Suprapubic skin (tissue), 4 donors: ENCODE measurements at regions not wholly inside any gene's neighbourhood (a gene's known extent, or its start where the extent isn't known, plus 50 kb on each side); places are given as distances from the start of the nearest gene placed in this dataset.
"Not testable (repeated sequence)": the region's sequence is repeated elsewhere in the genome, so short reads cannot be mapped to it uniquely, and the experiment has no call there.

Experiments
- DNase-seq, 2 donors: peaks; one replicate each; pipeline ENCODE4 v3.0.0-alpha.2; 2019; ENCODE audit warnings: low spot score in 2 of 2
- H3K27ac ChIP-seq: fragments of 200-600 bp; sonication (generic); one replicate; pipeline ENCODE4 v1.5.1; 2019
- H3K27me3 ChIP-seq: fragments of 200-600 bp; sonication (generic); one replicate; pipeline ENCODE4 v1.5.1; 2019
- H3K36me3 ChIP-seq: fragments of 200-600 bp; sonication (generic); one replicate; pipeline ENCODE4 v1.5.1; 2019
- H3K4me1 ChIP-seq: fragments of 200-600 bp; sonication (generic); one replicate; pipeline ENCODE4 v1.5.1; 2019
- H3K4me3 ChIP-seq: fragments of 200-600 bp; sonication (generic); one replicate; pipeline ENCODE4 v1.5.1; 2019; ENCODE audit warnings: mild to moderate bottlenecking
- H3K9me3 ChIP-seq: fragments of 200-600 bp; sonication (generic); one replicate; pipeline ENCODE4 v1.5.1; 2019
- EP300 ChIP-seq: sonication (generic); formaldehyde crosslinking; IDR thresholded peaks from one replicate; pipeline ENCODE4 v1.6.1; 2017; ENCODE audit warnings: antibody characterized with exemption
- POLR2A ChIP-seq, 2 donors: fragments of 450-650 bp; IDR thresholded peaks; one replicate each; pipeline ENCODE4 v1.6.1; 2017; ENCODE audit warnings: antibody characterized with exemption in 2 of 2, mild to moderate bottlenecking in 2 of 2, moderate library complexity in 2 of 2
- POLR2AphosphoS5 ChIP-seq, 3 donors: sonication (generic); formaldehyde crosslinking; IDR thresholded peaks; one replicate each; pipeline ENCODE4 v1.6.1; 2017; ENCODE audit warnings: antibody characterized with exemption in 3 of 3
- WGBS: methylation state at CpG from one replicate; pipeline ENCODE4 v1.1.5; 2018; 5-methylcytosine and 5-hydroxymethylcytosine counted together
- TF ChIP-seq, protein P1 (sequence below), 2 donors: fragments of 200-600 bp in 1 of 2; fragments of 450-650 bp in 1 of 2; sonication (generic) in 1 of 2; IDR thresholded peaks; one replicate each; pipeline ENCODE4 v1.5.1; 2016 to 2019; ENCODE audit warnings: antibody characterized with exemption in 2 of 2, mild to moderate bottlenecking in 1 of 2, moderate library complexity in 1 of 2

DNA sequence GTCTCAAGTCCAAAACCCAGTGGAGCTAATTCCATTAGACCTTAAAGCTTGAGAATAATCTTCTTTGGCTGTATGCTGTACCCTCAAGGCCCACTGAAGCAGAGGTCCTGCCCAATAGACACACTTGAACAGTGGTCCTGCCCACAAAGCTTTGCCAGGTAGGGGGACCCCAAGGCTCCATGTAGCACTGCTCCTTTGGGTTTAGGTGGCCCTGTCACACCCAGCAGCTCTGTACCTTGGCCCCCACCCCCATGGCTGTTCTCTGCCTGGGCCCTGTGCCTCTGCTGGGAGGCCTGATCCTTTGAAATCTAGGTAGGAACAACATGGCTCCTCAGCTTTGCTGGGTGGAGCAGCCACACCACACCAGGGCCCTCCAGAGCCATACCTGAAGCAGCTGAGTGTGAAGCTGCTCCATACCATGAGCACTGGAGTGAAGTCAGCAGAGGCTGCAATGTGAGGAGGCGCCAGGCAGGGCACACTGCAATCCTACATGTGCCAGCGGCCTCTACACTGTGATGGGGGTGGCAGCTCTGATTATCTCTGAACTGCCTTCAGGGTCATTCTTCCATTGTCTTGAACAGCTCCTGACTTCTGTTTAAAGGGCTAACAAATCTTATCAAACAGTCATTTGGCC is 188.0 kb upstream of the CCDC54 start:
- Histone ChIP-seq H3K9me3 (no peaks in the 10 kb centered on the region), H3K4me3 (no peak overlapping the region), H3K27me3 (no peaks in the 10 kb centered on the region), H3K4me1 (no peaks in the 10 kb centered on the region), H3K27ac (no peak overlapping the region), H3K36me3 (no peaks in the 10 kb centered on the region)
- 91% methylated on average over 2 of the region's 2 CpGs for WGBS
- TF ChIP-seq POLR2A (IDR thresholded peaks at IDR 0.05) = no peak
- TF ChIP-seq POLR2AphosphoS5 (IDR thresholded peaks at IDR 0.05) = no peak
- TF ChIP-seq EP300 = no peak
- TF ChIP-seq, protein P1, sequence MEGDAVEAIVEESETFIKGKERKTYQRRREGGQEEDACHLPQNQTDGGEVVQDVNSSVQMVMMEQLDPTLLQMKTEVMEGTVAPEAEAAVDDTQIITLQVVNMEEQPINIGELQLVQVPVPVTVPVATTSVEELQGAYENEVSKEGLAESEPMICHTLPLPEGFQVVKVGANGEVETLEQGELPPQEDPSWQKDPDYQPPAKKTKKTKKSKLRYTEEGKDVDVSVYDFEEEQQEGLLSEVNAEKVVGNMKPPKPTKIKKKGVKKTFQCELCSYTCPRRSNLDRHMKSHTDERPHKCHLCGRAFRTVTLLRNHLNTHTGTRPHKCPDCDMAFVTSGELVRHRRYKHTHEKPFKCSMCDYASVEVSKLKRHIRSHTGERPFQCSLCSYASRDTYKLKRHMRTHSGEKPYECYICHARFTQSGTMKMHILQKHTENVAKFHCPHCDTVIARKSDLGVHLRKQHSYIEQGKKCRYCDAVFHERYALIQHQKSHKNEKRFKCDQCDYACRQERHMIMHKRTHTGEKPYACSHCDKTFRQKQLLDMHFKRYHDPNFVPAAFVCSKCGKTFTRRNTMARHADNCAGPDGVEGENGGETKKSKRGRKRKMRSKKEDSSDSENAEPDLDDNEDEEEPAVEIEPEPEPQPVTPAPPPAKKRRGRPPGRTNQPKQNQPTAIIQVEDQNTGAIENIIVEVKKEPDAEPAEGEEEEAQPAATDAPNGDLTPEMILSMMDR (IDR thresholded peaks at IDR 0.05) = no peak
- DNase-seq = no peak

DNA sequence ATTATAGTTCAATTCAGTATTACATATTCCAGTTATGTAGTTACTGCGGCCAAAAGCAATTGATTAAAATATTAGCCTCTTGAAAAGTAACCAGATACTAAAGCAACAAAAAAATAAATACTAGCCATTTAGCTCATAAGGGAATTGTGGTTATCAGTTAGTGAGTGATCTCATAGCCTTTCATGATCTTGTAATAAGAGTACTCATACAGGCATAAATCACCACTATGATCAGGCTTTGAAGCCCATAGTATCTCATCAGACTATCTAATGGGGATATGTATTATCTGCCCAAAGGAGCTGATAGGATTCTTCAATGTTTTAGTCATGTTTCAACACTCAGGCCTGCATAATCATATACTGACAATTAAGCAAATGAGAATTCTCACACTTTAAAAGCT is 184.1 kb upstream of the CCDC54 start:
- WGBS = 91% methylated on average over 1 of the region's 1 CpG
- no peaks in the 10 kb centered on the region for H3K9me3 ChIP-seq
- H3K27ac ChIP-seq = no peak overlapping the region
- no peaks in the 10 kb centered on the region for H3K27me3 ChIP-seq
- DNase-seq = no peak
- H3K36me3 ChIP-seq = no peaks in the 10 kb centered on the region
- H3K4me1 ChIP-seq = no peaks in the 10 kb centered on the region
- no peak for TF ChIP-seq POLR2AphosphoS5 (IDR thresholded peaks at IDR 0.05)
- TF ChIP-seq, protein P1 (IDR thresholded peaks at IDR 0.05) = no peak
- TF ChIP-seq EP300 = no peak
- no peak for TF ChIP-seq POLR2A (IDR thresholded peaks at IDR 0.05)
- no peak overlapping the region for H3K4me3 ChIP-seq

DNA sequence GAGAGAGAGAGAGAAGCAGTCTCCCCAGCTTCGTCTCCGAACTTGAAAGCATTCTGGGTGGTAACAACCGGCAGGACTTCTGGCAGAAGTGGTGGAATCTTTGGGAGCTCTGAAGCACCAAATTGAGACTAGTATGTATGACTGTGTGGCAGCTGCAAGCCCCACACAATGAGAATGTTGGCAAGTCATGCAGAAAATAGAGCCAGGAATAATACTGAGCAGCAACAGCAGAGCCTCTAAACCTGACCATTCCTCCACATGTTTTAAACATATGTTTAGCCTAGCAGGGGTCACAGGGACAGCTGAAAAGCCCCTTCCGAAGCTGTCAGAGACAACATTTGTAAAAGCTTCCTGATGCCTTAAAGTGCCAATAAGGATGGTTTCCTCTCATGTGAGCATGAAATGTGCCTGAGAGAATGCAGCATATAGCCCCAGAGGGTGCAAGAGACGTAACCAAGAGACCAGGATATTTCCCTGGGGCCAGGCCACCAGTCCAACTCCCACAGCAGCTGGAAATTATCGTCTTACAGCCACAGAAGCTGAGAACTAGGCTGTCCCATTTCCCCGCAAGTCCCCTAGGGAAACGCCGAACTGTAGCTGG is 178.6 kb upstream of the CCDC54 start:
- Histone ChIP-seq H3K27me3 (no peaks in the 10 kb centered on the region), H3K4me3 (no peak overlapping the region), H3K9me3 (no peaks in the 10 kb centered on the region), H3K36me3 (no peaks in the 10 kb centered on the region), H3K4me1 (peaks cover 24% of the 10 kb centered on the region), H3K27ac (no peak overlapping the region)
- no peak for DNase-seq
- 65% methylated on average over 9 of the region's 9 CpGs for WGBS
- TF ChIP-seq POLR2AphosphoS5 (IDR thresholded peaks at IDR 0.05) (no peak), POLR2A (IDR thresholded peaks at IDR 0.05) (no peak), EP300 (no peak)
- TF ChIP-seq, protein P1 (IDR thresholded peaks at IDR 0.05) = no peak

DNA sequence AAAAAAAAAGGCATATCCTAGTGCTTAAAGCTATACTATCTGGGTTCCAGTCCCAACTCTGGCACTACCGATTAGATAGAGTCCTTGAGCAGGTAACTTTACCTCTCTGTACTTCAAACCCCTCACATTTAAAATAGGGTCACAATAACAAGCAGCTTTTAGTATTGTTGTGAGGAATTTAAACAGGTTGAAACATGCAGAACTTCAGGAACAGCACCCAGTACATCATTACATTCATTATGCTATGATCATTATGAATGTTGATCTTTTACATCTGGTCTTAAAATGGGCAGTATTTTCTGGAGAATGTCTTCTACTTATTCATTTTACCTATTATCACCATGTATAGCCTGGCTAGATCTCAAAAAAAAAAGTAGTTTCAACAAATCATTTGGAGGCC is 176.1 kb upstream of the CCDC54 start:
- no peak for DNase-seq
- 77% methylated on average over 1 of the region's 1 CpG for WGBS
- Histone ChIP-seq H3K4me3 (no peak overlapping the region), H3K27ac (no peak overlapping the region), H3K4me1 (peaks cover 24% of the 10 kb centered on the region), H3K27me3 (no peaks in the 10 kb centered on the region), H3K36me3 (no peaks in the 10 kb centered on the region), H3K9me3 (no peaks in the 10 kb centered on the region)
- TF ChIP-seq EP300 (no peak), POLR2AphosphoS5 (IDR thresholded peaks at IDR 0.05) (no peak), POLR2A (IDR thresholded peaks at IDR 0.05) (no peak)
- TF ChIP-seq, protein P1 (IDR thresholded peaks at IDR 0.05) = no peak

DNA sequence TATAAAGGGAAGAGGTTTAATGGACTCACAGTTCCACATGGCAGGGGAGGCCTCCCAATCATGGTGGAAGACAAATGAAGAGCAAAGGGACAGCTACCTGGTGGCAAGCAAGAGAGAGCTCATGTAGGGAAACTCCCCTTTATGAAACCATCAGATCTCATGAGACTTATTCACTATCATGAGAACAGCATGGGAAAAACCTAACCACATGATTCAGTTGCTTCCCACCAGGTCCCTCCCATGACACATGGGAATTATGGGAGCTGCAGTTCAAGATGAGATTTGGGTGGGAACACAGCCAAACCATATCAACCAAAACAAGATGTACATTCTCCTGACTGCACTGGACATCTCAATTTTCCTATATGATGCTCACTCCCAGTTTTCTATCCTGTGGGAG is 174.4 kb upstream of the CCDC54 start:
- not testable (repeated sequence) for H3K9me3 ChIP-seq, H3K36me3 ChIP-seq, H3K27me3 ChIP-seq, H3K27ac ChIP-seq, DNase-seq, H3K4me3 ChIP-seq
- H3K4me1 ChIP-seq = peaks cover 33% of the 10 kb centered on the region

DNA sequence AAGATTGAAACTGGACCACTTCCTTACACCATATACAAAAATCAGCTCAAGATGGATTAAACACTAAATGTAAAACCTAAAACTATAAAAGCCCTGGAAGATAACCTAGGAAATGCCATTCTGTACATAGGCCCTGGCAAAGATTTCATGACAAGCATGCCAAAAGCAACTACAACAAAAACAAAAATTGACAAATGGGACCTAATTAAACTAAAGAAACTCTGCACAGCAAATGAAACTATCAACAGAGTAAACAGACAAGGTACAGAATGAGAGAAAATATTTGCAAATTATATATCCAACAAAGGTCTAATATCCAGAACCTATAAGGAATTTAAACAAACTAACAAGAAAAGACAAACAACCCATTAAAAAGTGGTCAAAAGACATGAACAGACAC is 173.1 kb upstream of the CCDC54 start:
- Histone ChIP-seq H3K9me3 (no peaks in the 10 kb centered on the region), H3K4me3 (no peak overlapping the region), H3K36me3 (no peaks in the 10 kb centered on the region), H3K4me1 (peaks cover 36% of the 10 kb centered on the region), H3K27ac (no peak overlapping the region), H3K27me3 (no peaks in the 10 kb centered on the region)
- TF ChIP-seq POLR2A (IDR thresholded peaks at IDR 0.05) (no peak), EP300 (no peak), POLR2AphosphoS5 (IDR thresholded peaks at IDR 0.05) (no peak)
- TF ChIP-seq, protein P1 (IDR thresholded peaks at IDR 0.05) = no peak
- DNase-seq = no peak
